ENCODE measurements at regions not wholly inside any gene's neighbourhood (a gene's known extent, or its start where the extent isn't known, plus 50 kb on each side); places are given as distances from the start of the nearest gene placed in this dataset.

DNA sequence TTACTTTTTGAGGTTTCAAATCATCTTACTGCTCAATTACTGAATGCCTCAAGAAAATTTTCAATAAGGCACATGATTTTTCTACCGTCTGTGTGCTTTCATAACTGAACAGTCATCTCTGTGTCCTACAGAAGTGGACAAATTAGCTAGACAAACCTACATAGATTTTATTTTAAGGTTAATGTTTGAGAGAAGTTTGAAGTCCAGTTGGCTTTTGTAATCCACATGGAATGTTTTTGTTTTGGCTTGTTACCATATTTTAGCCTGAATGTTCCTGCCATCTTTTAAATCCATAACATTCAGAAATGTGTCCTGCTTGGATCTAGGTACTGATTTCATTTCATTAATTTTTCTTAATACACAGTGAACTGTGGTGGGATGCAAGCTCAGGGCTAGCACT lies 730.1 kb downstream of the IGSF11 start:
- no peaks in the 10 kb centered on the region for H4K20me1 ChIP-seq (ENCODE audit: insufficient read depth)
- no peak overlapping the region for H2AFZ ChIP-seq
- H3K9me3 ChIP-seq (ENCODE audit: low read depth) = no peaks in the 10 kb centered on the region
- in situ Hi-C loops (cut with MboI) = no loop called here
- no peaks in the 10 kb centered on the region for H3F3A ChIP-seq (ENCODE audit: insufficient read depth)
- no peak overlapping the region for H3K9ac ChIP-seq
- no peaks in the 10 kb centered on the region for H3K4me1 ChIP-seq (ENCODE audit: insufficient read depth)
- no peaks in the 10 kb centered on the region for H3K9me2 ChIP-seq (ENCODE audit: insufficient read depth)
- no peak overlapping the region for H3K4me3 ChIP-seq
- H3K27me3 ChIP-seq (replicated peaks; ENCODE audit: insufficient read depth) = no peaks in the 10 kb centered on the region
- no peaks in the 10 kb centered on the region for H3K79me2 ChIP-seq (ENCODE audit: insufficient read depth)
- H3K36me3 ChIP-seq (ENCODE audit: low read depth) = no peaks in the 10 kb centered on the region
- 0 to 6% methylated on average over 1 of the region's 1 CpG for WGBS, 2 experiments (ENCODE audit: low coverage in 1 of 2, low lambda C conversion rate in 2 of 2, missing lambda C conversion rate in 2 of 2)
- TF ChIP-seq EZH2 (IDR thresholded peaks at IDR 0.05; ENCODE audit: insufficient read depth, poor library complexity, severe bottlenecking) (no peak), EZH2phosphoT487 (IDR thresholded peaks at IDR 0.05; ENCODE audit: insufficient read depth, low read depth) (no peak)
- H3K4me2 ChIP-seq (ENCODE audit: unreplicated experiment) = no peak overlapping the region
- no peak overlapping the region for H3K27ac ChIP-seq
- DNase-seq = no peak

DNA sequence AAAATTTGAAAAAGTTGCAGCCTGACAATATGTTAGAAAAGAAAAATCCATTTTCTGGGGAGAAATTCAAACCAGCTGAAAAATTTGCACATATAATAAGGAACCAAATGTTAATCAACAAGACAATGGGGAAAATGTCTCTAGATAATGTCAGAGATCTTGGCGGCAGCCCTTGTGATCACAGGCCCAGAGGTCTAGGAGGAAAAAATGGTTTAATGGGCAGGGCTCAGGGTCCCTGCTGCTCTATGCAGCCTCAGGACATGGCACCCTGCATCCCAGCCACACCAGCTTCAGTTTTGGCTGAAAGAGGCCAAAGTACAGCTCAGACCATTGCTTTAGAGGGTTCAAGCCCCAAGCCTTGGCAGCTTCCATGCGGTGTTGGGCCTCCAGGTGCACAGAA lies 701.9 kb downstream of the IGSF11 start:
- no peak overlapping the region for H3K4me3 ChIP-seq
- H3K4me1 ChIP-seq (ENCODE audit: insufficient read depth) = no peaks in the 10 kb centered on the region
- TF ChIP-seq EZH2phosphoT487 (IDR thresholded peaks at IDR 0.05; ENCODE audit: insufficient read depth, low read depth) (no peak), EZH2 (IDR thresholded peaks at IDR 0.05; ENCODE audit: insufficient read depth, poor library complexity, severe bottlenecking) (no peak)
- no peak overlapping the region for H3K4me2 ChIP-seq (ENCODE audit: unreplicated experiment)
- no peaks in the 10 kb centered on the region for H3F3A ChIP-seq (ENCODE audit: insufficient read depth)
- no peaks in the 10 kb centered on the region for H3K79me2 ChIP-seq (ENCODE audit: insufficient read depth)
- H2AFZ ChIP-seq = no peak overlapping the region
- no peaks in the 10 kb centered on the region for H3K9me2 ChIP-seq (ENCODE audit: insufficient read depth)
- H3K36me3 ChIP-seq (ENCODE audit: low read depth) = no peaks in the 10 kb centered on the region
- in situ Hi-C loops (cut with MboI) = no loop called here
- no peak overlapping the region for H3K9ac ChIP-seq
- no peaks in the 10 kb centered on the region for H4K20me1 ChIP-seq (ENCODE audit: insufficient read depth)
- no peaks in the 10 kb centered on the region for H3K9me3 ChIP-seq (ENCODE audit: low read depth)
- no peak for DNase-seq
- H3K27ac ChIP-seq = no peak overlapping the region
- WGBS, 2 experiments (ENCODE audit: low coverage in 1 of 2, low lambda C conversion rate in 2 of 2, missing lambda C conversion rate in 2 of 2) = 23 to 32% methylated on average over 2 of the region's 2 CpGs
- no peaks in the 10 kb centered on the region for H3K27me3 ChIP-seq (replicated peaks; ENCODE audit: insufficient read depth)

DNA sequence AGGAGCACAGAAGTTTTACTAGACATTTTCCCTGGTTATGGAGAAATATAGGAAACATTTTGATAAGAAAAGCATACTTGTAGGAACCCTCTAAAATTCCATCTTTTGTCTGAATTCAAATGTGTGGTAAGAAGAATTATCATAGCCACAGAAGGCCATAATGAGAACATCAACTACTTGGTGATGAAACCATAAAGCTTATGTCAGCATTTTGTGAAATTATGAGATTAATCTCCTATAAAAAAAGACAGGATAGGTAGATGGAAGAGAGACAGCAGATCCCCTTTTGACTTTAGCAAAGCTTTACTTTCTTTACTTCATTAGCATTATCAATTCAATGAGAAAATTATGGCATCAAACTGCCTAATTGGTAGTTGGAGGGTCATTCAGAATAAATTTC lies 697.0 kb downstream of the IGSF11 start:
- no peak for DNase-seq
- Histone ChIP-seq H3K36me3 (ENCODE audit: low read depth) (no peaks in the 10 kb centered on the region), H3K79me2 (ENCODE audit: insufficient read depth) (no peaks in the 10 kb centered on the region), H3K27ac (no peak overlapping the region), H3F3A (ENCODE audit: insufficient read depth) (no peaks in the 10 kb centered on the region), H3K9ac (no peak overlapping the region), H3K27me3 (replicated peaks; ENCODE audit: insufficient read depth) (no peaks in the 10 kb centered on the region), H2AFZ (no peak overlapping the region), H4K20me1 (ENCODE audit: insufficient read depth) (no peaks in the 10 kb centered on the region), H3K4me2 (ENCODE audit: unreplicated experiment) (no peak overlapping the region), H3K4me1 (ENCODE audit: insufficient read depth) (no peaks in the 10 kb centered on the region), H3K4me3 (no peak overlapping the region), H3K9me2 (ENCODE audit: insufficient read depth) (no peaks in the 10 kb centered on the region), H3K9me3 (ENCODE audit: low read depth) (no peaks in the 10 kb centered on the region)
- in situ Hi-C loops (cut with MboI) = no loop called here
- no peak for TF ChIP-seq EZH2phosphoT487 (IDR thresholded peaks at IDR 0.05; ENCODE audit: insufficient read depth, low read depth)

DNA sequence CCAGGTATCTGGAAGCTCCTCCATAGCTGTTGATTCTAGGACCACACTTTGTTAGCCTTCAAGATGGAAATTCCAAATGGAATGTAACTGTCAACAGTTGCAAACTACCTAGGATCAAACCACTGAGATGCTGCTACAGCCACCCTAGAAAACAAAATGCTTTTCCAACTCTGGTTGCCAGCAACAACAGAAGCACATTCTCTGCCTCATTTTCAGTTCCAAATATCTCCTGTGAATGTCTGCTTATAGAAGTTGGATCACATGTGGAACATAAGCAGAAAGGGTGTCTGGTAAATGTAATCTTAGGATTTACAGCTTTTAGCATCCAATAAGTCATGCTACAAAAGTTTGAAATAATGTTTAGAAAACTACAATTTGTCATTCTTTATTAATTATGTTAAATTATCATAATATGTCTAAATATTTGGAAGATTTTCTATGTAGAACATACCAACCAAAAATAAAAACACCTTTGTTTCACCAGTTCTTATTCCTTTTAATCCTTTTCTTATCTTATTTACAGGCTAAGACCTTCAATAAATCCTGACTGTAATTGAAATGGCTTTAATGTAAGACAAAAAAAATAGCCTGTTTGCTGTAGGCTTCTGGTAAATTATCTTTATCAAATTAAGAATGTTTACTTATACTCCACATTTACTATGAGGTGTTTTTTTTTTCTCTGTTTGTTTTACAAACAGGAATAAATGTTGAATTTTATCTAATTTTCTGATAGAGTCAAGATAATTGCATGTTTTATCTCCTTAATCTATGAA lies 687.1 kb downstream of the IGSF11 start:
- H2AFZ ChIP-seq = no peak overlapping the region
- H3K27me3 ChIP-seq (replicated peaks; ENCODE audit: insufficient read depth) = no peaks in the 10 kb centered on the region
- H3K9ac ChIP-seq = no peak overlapping the region
- H3K4me1 ChIP-seq (ENCODE audit: insufficient read depth) = no peaks in the 10 kb centered on the region
- no peaks in the 10 kb centered on the region for H3F3A ChIP-seq (ENCODE audit: insufficient read depth)
- H3K36me3 ChIP-seq (ENCODE audit: low read depth) = no peaks in the 10 kb centered on the region
- no peaks in the 10 kb centered on the region for H3K9me2 ChIP-seq (ENCODE audit: insufficient read depth)
- H3K4me3 ChIP-seq = no peak overlapping the region
- no peaks in the 10 kb centered on the region for H4K20me1 ChIP-seq (ENCODE audit: insufficient read depth)
- no peaks in the 10 kb centered on the region for H3K79me2 ChIP-seq (ENCODE audit: insufficient read depth)
- no peaks in the 10 kb centered on the region for H3K9me3 ChIP-seq (ENCODE audit: low read depth)
- no peak for DNase-seq
- in situ Hi-C loops (cut with MboI) = no loop called here
- no peak for TF ChIP-seq EZH2phosphoT487 (IDR thresholded peaks at IDR 0.05; ENCODE audit: insufficient read depth, low read depth)
- no peak for TF ChIP-seq EZH2 (IDR thresholded peaks at IDR 0.05; ENCODE audit: insufficient read depth, poor library complexity, severe bottlenecking)
- no peak overlapping the region for H3K27ac ChIP-seq
- H3K4me2 ChIP-seq (ENCODE audit: unreplicated experiment) = no peak overlapping the region

DNA sequence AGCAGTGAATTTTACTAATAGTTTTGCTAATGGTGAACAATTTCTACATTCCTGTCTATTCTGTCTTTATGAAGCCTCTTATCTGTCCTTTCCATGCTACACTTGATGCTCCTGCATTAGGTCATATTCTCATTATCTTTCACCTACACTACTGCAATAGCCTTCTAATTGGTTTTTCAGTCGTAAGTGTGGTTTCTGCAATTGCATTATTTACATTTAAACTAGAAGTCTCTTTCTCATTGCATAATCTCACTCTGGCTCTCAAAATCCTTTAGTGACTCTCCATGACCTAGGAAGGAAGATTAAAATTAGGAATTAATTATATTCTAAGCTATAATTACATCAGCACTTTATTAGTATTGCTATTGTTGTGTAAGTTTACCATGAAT lies 686.5 kb downstream of the IGSF11 start:
- H3K9ac ChIP-seq = no peak overlapping the region
- H3K4me2 ChIP-seq (ENCODE audit: unreplicated experiment) = no peak overlapping the region
- DNase-seq = no peak
- H3K9me3 ChIP-seq (ENCODE audit: low read depth) = no peaks in the 10 kb centered on the region
- H2AFZ ChIP-seq = no peak overlapping the region
- WGBS, 2 experiments (ENCODE audit: low coverage in 1 of 2, low lambda C conversion rate in 2 of 2, missing lambda C conversion rate in 2 of 2) = 13 to 26% methylated on average over 1 of the region's 1 CpG
- no peaks in the 10 kb centered on the region for H3K9me2 ChIP-seq (ENCODE audit: insufficient read depth)
- H3K4me1 ChIP-seq (ENCODE audit: insufficient read depth) = no peaks in the 10 kb centered on the region
- H3K36me3 ChIP-seq (ENCODE audit: low read depth) = no peaks in the 10 kb centered on the region
- in situ Hi-C loops (cut with MboI) = no loop called here
- H3K4me3 ChIP-seq = no peak overlapping the region
- no peak overlapping the region for H3K27ac ChIP-seq
- TF ChIP-seq EZH2 (IDR thresholded peaks at IDR 0.05; ENCODE audit: insufficient read depth, poor library complexity, severe bottlenecking) (no peak), EZH2phosphoT487 (IDR thresholded peaks at IDR 0.05; ENCODE audit: insufficient read depth, low read depth) (no peak)
- H3K27me3 ChIP-seq (replicated peaks; ENCODE audit: insufficient read depth) = no peaks in the 10 kb centered on the region
- H4K20me1 ChIP-seq (ENCODE audit: insufficient read depth) = no peaks in the 10 kb centered on the region
- no peaks in the 10 kb centered on the region for H3F3A ChIP-seq (ENCODE audit: insufficient read depth)
- no peaks in the 10 kb centered on the region for H3K79me2 ChIP-seq (ENCODE audit: insufficient read depth)

All from GM23248 (cell line).